OCI-LY1 (cell line): ENCODE measurements at regions not wholly inside any gene's neighbourhood (a gene's known extent, or its start where the extent isn't known, plus 50 kb on each side); places are given as distances from the start of the nearest gene placed in this dataset.
A peak's percentile ranks its signal among the peaks of the same experiment; 100 is the strongest.

Experiments
- H2AFZ ChIP-seq: fragments of 200-600 bp; sonication (generic), shearing (Covaris generic); 2 replicates; pipeline ENCODE4 v1.6.0; 2014; ENCODE audit warnings: antibody characterized with exemption, mild to moderate bottlenecking, low read length
- H3F3A ChIP-seq: fragments of 200-600 bp; sonication (generic), shearing (Covaris generic); 2 replicates; pipeline ENCODE4 v1.6.0; 2014; ENCODE audit warnings: mild to moderate bottlenecking, antibody characterized with exemption, low read length, moderate library complexity; ENCODE audit not compliant: insufficient read depth
- H3K27ac ChIP-seq: fragments of 200-600 bp; sonication (generic); 2 replicates; pipeline ENCODE4 v1.5.1; 2014; ENCODE audit warnings: low read length, mixed run types, mild to moderate bottlenecking, low read depth; ENCODE audit not compliant: poor library complexity, severe bottlenecking
- H3K27me3 ChIP-seq: fragments of 200-600 bp; sonication (generic); 2 replicates; pipeline ENCODE4 v1.6.0; 2014; ENCODE audit warnings: antibody characterized with exemption, mild to moderate bottlenecking, low read length, moderate library complexity; ENCODE audit not compliant: insufficient read depth
- H3K36me3 ChIP-seq: fragments of 200-600 bp; sonication (generic); 2 replicates; pipeline ENCODE4 v1.6.1; 2014; ENCODE audit warnings: mild to moderate bottlenecking, antibody characterized with exemption, low read length, moderate library complexity, mixed read lengths; ENCODE audit not compliant: insufficient read depth
- H3K4me1 ChIP-seq: fragments of 200-600 bp; sonication (generic); 2 replicates; pipeline ENCODE4 v1.5.1; 2014; ENCODE audit warnings: mild to moderate bottlenecking, low read length, moderate library complexity; ENCODE audit not compliant: insufficient read depth, severe bottlenecking
- H3K4me2 ChIP-seq: fragments of 200-600 bp; sonication (generic), shearing (Covaris generic); 2 replicates; pipeline ENCODE4 v1.6.1; 2014; ENCODE audit warnings: low read length
- H3K4me3 ChIP-seq: fragments of 200-600 bp; sonication (generic); 2 replicates; pipeline ENCODE4 v1.5.1; 2014; ENCODE audit warnings: low read length, low read depth, mild to moderate bottlenecking, mixed read lengths; ENCODE audit not compliant: poor library complexity, severe bottlenecking
- H3K79me2 ChIP-seq: fragments of 200-600 bp; shearing (Covaris generic); 2 replicates; pipeline ENCODE4 v1.6.1; 2016; ENCODE audit warnings: mixed run types, low read length, mixed read lengths; ENCODE audit not compliant: insufficient read depth
- H3K9ac ChIP-seq: fragments of 200-600 bp; sonication (generic), shearing (Covaris generic); 2 replicates; pipeline ENCODE4 v1.6.1; 2014; ENCODE audit warnings: mild to moderate bottlenecking, low read length, mixed read lengths
- H3K9me2 ChIP-seq: fragments of 200-600 bp; sonication (generic), shearing (Covaris generic); 2 replicates; pipeline ENCODE4 v1.6.1; 2014; ENCODE audit warnings: low read depth, mild to moderate bottlenecking, low read length, mixed read lengths
- H3K9me3 ChIP-seq: fragments of 200-600 bp; shearing (Covaris generic); 2 replicates; pipeline ENCODE4 v1.6.1; 2014; ENCODE audit warnings: low read length, mixed read lengths
- H4K20me1 ChIP-seq: fragments of 200-600 bp; sonication (generic), shearing (Covaris generic); 2 replicates; pipeline ENCODE4 v1.6.0; 2016; ENCODE audit warnings: mild to moderate bottlenecking, low read length; ENCODE audit not compliant: insufficient read depth
- EZH2 ChIP-seq: fragments of 200-600 bp; sonication (generic), shearing (Covaris generic); IDR thresholded peaks from 2 replicates; pipeline ENCODE4 v1.8.0; 2017; ENCODE audit warnings: borderline replicate concordance, mixed run types, mild to moderate bottlenecking, antibody characterized with exemption, low read length, moderate library complexity, mixed read lengths
- TF ChIP-seq, protein P1 (sequence below): fragments of 200-600 bp; sonication (generic), shearing (Covaris generic); IDR thresholded peaks from 2 replicates; pipeline ENCODE4 v1.5.1; 2017; ENCODE audit warnings: mild to moderate bottlenecking, antibody characterized with exemption, low read length, moderate library complexity, mixed read lengths

DNA sequence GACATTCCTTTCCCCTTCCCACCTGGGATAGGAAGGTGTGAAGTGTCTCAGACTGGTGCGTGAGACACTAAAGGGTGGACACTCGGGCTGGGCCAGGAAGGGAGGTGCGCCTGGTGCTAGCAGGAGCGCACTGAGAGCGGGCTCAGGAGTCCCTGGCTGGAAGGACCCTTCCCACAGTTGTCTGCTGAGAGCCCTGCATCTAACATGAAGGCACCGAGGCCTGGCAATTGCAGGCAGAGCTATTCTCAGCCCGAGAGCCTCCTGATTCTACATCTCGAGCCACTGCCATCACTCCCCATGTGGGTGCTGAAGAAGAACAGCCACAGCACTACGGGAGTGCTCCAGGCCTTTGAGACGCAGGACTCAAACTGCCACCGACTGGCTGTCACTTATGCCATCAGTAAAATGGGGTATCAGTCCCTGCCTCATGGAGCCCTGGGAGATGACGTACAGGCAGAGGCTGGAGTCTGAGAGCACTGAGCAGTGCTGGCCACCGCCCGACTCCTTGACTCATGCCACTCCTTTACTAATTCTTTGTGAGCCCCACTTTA lies 159.4 kb downstream of the KLF13 start:
- no peaks in the 10 kb centered on the region for H3K79me2 ChIP-seq
- H3K9me3 ChIP-seq: peaks cover 2% of the 10 kb centered on the region
- H3K9me2 ChIP-seq: no peaks in the 10 kb centered on the region
- no peaks in the 10 kb centered on the region for H3K36me3 ChIP-seq
- H3K4me1 ChIP-seq: peaks cover 49% of the 10 kb centered on the region
- H3K4me3 ChIP-seq: no peak overlapping the region
- no peaks in the 10 kb centered on the region for H4K20me1 ChIP-seq
- H3F3A ChIP-seq: no peaks in the 10 kb centered on the region
- H3K27ac ChIP-seq: peak overlapping the region; percentile 44
- no peak overlapping the region for H3K4me2 ChIP-seq
- H3K9ac ChIP-seq: no peak overlapping the region; the same call in 1 of the 2 replicates
- H2AFZ ChIP-seq: no peak overlapping the region
- no peaks in the 10 kb centered on the region for H3K27me3 ChIP-seq
- TF ChIP-seq, protein P1, sequence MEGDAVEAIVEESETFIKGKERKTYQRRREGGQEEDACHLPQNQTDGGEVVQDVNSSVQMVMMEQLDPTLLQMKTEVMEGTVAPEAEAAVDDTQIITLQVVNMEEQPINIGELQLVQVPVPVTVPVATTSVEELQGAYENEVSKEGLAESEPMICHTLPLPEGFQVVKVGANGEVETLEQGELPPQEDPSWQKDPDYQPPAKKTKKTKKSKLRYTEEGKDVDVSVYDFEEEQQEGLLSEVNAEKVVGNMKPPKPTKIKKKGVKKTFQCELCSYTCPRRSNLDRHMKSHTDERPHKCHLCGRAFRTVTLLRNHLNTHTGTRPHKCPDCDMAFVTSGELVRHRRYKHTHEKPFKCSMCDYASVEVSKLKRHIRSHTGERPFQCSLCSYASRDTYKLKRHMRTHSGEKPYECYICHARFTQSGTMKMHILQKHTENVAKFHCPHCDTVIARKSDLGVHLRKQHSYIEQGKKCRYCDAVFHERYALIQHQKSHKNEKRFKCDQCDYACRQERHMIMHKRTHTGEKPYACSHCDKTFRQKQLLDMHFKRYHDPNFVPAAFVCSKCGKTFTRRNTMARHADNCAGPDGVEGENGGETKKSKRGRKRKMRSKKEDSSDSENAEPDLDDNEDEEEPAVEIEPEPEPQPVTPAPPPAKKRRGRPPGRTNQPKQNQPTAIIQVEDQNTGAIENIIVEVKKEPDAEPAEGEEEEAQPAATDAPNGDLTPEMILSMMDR: no peak
- TF ChIP-seq EZH2: no peak

DNA sequence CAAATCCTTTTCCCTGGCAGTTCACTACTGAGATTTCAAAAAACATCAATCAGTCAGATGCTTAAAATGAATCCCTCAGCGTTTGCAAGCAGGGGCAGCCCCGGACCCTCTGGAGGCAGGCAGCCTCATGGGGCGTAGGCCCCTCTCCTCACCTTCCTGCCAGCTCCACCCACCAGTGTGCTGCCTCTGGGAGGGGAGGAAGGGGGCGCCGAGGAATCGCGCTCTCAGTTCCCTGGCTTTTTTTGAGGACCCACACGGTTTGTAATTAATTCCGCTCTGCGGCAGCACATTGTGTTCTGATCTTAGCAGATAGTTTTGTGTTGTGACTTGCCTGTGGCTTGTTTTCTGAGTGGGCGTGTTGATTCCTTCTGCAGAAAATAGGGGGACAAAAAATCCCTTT lies 159.9 kb downstream of the KLF13 start:
- Histone ChIP-seq H4K20me1 (no peaks in the 10 kb centered on the region), H3K4me2 (no peak overlapping the region; the same call in 1 of the 2 replicates), H3K9ac (peak overlapping the region; percentile 28; the same call in 1 of the 2 replicates), H3K36me3 (no peaks in the 10 kb centered on the region), H3K27ac (peak overlapping the region; percentile 44), H3K79me2 (no peaks in the 10 kb centered on the region), H3K9me2 (no peaks in the 10 kb centered on the region), H2AFZ (no peak overlapping the region), H3K27me3 (no peaks in the 10 kb centered on the region), H3K9me3 (peaks cover 6% of the 10 kb centered on the region), H3K4me1 (peaks cover 44% of the 10 kb centered on the region), H3K4me3 (no peak overlapping the region), H3F3A (no peaks in the 10 kb centered on the region)
- no peak for TF ChIP-seq EZH2
- TF ChIP-seq, protein P1: no peak

DNA sequence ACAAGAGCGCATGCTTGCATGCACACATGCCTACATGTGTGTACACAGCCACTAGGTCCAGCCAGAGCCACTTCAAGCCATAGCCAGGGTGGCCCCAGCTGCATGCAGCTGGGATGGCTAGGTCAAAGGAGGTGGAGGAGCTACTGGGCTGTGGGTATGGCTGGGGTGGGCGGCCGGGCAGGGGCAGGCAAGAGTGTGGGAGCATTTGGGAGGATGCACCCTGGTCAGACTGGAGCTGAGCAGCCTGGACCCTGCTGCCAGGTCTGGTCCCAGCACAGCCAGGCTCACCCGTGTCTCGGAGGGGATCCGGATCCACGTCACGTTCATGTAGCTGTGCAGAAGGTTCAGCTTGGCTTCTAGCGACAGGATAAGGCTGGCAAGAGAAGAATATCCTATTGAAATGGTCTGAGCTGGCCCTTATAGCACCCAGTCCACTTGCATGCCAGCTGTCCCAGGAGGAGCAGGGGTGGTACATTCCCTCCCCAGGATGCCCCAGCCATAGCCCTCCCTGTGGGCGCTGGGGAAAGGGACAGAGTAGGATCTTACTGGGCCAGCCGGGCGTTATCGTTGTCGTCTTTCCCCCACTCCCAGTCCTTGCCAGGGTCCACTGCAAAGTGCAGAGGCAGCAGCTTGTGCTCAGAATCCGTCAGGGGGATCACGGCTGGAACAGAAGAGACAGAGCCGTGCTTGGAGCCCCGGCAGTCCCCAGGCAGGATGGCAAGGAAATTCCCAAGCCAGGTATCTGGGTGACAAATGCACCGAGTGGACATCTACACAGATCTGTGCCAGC lies 160.5 kb downstream of the KLF13 start:
- Histone ChIP-seq H2AFZ (no peak overlapping the region), H3K9me2 (no peaks in the 10 kb centered on the region), H3K27me3 (no peaks in the 10 kb centered on the region), H3F3A (no peaks in the 10 kb centered on the region), H3K9ac (peak overlapping the region; percentile 28; the same call in 1 of the 2 replicates), H3K4me2 (no peak overlapping the region; the same call in 1 of the 2 replicates), H3K79me2 (no peaks in the 10 kb centered on the region), H3K4me1 (peaks cover 38% of the 10 kb centered on the region), H4K20me1 (no peaks in the 10 kb centered on the region), H3K36me3 (no peaks in the 10 kb centered on the region), H3K4me3 (no peak overlapping the region), H3K27ac (peak overlapping the region; percentile 44), H3K9me3 (peaks cover 10% of the 10 kb centered on the region)
- TF ChIP-seq, protein P1: no peak
- no peak for TF ChIP-seq EZH2
